Fibroblast of mammary gland (primary cell): ENCODE measurements at regions not wholly inside any gene's neighbourhood (a gene's known extent, or its start where the extent isn't known, plus 50 kb on each side); places are given as distances from the start of the nearest gene placed in this dataset.

Source experiments
- DNase-seq: peaks from one replicate; pipeline ENCODE4 v3.0.0-alpha.2; 2010; ENCODE audit warnings: low read depth
- H3K4me3 ChIP-seq: 2 replicates; pipeline ENCODE4 v1.5.1; 2011; ENCODE audit warnings: low read depth, mild to moderate bottlenecking, low read length, moderate library complexity; ENCODE audit not compliant: control insufficient read depth
- CTCF ChIP-seq: conservative IDR thresholded peaks from 2 replicates; pipeline ENCODE4 v1.5.1; 2011; ENCODE audit warnings: low read depth, low read length, inconsistent platforms; ENCODE audit not compliant: control insufficient read depth, insufficient read depth

DNA sequence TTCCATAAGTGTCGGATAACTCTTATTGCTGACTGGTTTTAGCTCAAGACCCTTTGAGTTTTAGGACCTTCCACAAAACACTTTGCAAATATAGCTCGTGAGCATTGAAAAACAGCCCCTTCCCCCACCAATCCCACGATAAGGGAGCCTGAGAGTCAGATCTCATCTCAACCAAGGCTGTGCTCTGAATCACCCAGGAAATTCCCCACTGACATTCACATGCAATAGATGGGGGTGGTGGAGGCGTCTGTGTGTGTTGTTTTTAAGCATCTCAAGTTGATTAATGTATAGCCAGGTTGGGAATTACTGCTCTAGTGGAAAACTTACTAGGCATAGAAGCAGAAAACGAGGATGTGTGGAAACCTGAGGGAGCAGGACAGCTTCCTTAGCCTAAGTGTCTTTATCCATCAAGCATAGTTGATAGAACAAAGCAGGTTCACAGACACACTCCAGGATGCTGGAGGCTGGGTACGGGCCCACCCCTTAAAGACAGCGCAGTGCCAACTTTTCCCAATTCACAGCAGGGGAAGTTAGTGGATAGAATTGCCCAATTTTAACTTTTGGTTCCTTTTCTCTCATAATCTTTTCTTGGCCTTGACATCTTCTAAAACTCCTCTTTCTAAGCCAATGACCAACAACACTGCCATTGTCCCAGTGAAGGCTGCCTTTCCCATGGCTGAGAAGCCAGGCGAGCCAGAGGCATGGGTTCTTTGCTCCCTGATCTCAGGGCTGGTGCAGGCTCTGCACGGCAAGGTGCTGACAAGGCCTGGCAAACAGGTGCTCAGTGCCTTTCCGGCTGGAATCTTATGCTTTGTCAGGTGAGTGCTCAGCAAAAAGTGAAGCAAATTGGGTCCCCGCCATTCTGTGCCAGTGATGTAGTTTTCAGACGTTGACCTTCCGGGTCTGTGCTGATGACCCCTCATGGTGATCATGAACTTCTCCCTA lies 98.5 kb upstream of the INSIG1 start:
- no peak for TF ChIP-seq CTCF
- DNase-seq, result peak; percentile 65
- H3K4me3 ChIP-seq, result no peak overlapping the region

DNA sequence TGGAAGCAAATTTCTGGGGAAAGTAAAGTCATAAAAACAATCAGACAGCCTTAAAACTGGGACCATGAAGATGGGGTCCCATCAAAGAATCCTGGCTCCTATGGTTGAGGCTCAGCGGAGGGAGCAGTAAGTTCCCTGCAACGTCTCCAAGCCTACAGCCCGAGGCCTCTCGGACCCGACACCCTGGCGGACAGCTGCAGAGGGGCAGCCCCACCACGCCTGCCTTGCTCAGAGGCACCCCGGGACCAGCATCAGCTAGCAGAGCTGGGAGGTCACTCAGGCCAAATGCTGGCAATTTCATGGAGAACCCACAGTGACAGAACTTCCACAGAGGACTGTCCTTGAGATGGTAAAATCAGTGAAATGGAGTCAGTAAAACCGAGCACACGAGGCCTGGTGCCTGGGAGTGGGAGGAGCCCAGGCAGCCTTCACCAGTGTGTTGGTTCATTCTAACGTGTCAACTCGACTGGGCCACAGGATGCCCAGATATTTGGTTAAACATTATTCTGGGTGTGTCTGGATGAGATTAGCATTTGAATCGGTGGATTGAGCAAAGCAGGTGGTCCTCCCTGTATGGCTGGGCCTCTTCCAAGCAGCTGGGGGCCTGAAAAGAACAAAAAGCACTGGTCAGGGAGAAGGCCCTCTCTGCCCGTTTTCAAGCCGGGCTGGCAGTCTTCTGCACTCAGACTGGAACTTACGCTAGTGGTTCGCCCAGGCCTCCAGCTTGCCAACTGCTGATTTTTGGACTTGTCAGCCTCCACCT lies 96.2 kb upstream of the INSIG1 start:
- no peak for TF ChIP-seq CTCF
- no peak for DNase-seq
- no peak overlapping the region for H3K4me3 ChIP-seq

DNA sequence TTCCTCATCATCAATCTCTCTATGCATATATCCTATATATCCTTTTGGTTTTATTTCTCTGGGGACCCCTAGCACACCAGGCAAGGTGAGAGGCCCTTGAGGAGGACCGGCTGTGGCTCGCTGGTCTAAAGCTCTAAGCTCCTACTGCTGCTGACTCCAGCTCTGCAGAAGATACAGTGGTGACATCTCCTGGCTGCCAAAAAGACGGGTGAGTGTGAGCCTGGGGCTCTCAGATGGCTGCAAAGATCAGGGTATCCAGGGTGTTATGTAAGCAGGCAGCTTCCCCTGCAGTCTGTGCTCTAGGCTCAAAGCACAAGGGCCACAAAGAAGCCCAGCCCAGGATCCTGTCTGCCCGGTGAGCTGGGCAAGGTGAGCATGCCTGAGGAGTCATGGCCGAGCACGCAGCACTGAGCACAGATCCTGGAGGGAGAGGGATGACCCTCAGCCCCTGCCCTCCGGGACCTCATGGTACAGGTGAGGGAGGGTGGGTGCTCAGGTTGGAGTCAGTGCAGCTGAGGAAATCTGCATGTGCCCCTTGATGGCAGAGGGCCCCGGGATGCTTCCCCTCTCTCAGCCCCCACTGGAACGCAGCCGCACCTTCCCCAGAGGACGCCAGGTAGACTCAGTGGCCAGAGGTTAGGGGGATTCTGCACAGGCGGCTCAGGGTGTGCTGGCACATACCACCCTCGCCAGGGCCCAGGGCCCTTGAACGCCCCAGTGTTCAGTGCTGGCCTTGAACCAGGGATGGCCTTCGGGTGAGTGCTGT lies 95.4 kb upstream of the INSIG1 start:
- H3K4me3 ChIP-seq, result no peak overlapping the region
- no peak for DNase-seq
- TF ChIP-seq CTCF, result no peak

DNA sequence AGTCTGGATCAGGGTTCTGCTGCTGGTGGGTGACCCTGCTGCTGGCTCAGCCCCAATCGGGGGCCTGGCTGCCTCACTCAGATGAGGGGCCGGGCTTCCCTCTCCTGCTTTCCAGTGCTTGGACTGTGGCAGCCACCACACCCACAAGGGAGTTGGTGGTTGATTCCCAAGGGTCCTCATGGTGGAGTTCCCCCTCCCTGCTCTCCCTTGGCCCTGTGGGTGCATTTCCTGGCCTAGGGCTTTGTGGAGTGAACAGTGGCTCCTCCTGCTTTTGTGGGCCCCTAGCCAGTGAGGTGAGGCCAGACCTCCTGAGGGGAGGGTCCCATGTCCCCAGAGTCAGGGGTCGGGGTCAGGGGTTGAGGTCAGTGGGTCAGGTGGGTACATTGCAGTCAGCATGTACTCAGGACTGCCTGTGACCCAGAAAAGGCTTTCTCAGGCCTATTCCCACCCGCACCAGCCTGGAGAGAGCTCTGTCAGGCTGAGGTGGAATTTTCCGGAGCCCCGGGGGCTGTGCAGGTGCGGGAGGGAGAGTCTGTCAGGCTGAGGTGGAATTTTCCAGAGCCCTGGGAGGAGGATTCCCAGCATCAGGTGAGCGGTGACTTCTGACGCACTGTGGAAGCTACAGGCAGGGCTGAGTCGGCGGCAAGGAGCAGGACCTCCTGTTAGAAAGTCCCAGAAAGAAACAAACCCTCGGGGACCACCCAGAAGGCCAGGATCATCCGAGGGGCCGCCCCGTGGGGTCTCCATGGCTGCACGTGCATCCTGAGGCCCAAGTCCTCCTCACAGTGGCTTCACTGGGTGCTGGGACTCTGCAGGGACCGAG lies 94.4 kb upstream of the INSIG1 start:
- TF ChIP-seq CTCF, result no peak
- no peak for DNase-seq
- no peak overlapping the region for H3K4me3 ChIP-seq

- no peak overlapping the region for H3K4me3 ChIP-seq
- DNase-seq, result no peak
- no peak for TF ChIP-seq CTCF
Measured at GRCh38 chr7:155203882-155204691, 93.6 kb upstream of the INSIG1 start.
